NCI-H1930 (cell line): ENCODE measurements at regions not wholly inside any gene's neighbourhood (a gene's known extent, or its start where the extent isn't known, plus 50 kb on each side); places are given as distances from the start of the nearest gene placed in this dataset.

Experiments
- DNase-seq, 2 experiments: peaks; one replicate each; lab custom pipeline; 2025; lab: John Stamatoyannopoulos, UW

- DNase-seq: no peak
Observed at GRCh38 chr2:66382091-66382490, 52.8 kb upstream of the MEIS1 start.

GRCh38 chr2:66379473-66379872 lies 55.5 kb upstream of the MEIS1 start:
- DNase-seq: no peak

- DNase-seq: no peak
Observed at GRCh38 chr2:66377832-66378231, 57.1 kb upstream of the MEIS1 start.

DNA sequence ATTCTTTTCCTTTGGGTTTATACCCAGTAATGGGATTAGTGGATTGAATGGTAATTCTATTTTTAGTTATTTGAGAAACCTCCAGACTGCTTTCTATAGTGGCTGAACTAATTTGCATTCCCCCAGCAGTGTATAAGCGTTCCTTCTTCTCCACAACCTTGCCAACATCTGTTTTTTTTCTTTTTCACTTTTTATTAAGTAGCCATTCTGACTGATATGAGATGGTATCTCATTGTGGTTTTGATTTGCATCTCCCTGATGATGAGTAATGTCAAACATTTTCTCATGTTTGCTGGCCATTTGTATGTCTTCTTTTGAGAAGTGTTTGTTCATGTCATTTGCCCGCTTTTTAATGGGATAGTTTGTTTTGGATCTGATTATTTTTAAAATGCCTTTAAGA lies 64.1 kb upstream of the MEIS1 start:
- DNase-seq: no peak

- DNase-seq: no peak
Observed at GRCh38 chr2:66366619-66367018, 68.3 kb upstream of the MEIS1 start.

GRCh38 chr2:66364495-66365333 lies 70.2 kb upstream of the MEIS1 start:
- no peak for DNase-seq

GRCh38 chr2:66362701-66363100 lies 72.2 kb upstream of the MEIS1 start:
- DNase-seq: no peak

GRCh38 chr2:66346231-66346664 lies 88.7 kb upstream of the MEIS1 start:
- no peak for DNase-seq

DNA sequence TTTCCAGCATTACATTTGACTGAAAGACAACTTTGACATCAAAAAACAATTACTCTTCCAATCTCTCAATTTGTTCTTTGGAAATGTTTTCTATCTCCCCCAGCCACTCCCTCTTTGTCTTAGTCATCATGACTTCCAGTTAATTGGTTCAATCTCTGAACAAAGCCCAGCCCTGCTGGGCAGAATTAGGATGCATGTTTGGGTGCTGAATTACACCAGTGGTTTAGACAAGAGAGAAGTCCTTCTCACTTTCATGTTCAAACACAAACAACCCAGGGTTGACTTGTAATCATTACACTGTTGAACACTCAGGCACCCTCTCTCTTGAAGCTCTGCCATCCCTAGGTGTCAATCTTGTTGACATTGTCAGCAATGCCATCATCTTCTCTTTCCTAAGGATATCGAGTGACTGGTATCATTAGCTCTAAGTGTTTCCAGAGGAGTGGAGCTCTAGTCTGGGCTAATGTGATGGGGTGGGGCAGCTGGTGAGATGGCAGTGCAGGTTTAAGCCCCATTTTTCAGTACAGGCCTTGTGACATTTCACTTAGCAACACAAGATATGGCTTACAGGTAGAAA lies 90.8 kb upstream of the MEIS1 start:
- no peak for DNase-seq

DNA sequence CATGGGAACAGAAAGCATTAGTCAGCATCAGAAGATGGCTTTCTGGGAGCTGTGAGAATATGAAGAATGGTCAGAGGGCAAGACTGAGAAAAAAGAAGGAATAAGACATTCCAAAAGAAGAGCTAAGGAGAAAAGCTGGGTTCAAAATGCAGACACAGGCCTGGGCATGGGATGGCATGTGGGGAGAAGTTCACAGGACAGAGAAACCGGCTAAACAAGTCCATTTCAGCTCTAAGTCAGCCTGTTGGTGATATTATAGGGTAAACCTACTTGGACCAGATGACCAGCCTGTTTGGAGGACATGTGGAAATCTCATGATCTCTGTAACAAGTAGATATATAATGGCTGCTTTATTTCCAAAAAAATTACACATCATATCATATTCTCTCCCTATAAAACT lies 91.7 kb upstream of the MEIS1 start:
- DNase-seq: no peak

DNA sequence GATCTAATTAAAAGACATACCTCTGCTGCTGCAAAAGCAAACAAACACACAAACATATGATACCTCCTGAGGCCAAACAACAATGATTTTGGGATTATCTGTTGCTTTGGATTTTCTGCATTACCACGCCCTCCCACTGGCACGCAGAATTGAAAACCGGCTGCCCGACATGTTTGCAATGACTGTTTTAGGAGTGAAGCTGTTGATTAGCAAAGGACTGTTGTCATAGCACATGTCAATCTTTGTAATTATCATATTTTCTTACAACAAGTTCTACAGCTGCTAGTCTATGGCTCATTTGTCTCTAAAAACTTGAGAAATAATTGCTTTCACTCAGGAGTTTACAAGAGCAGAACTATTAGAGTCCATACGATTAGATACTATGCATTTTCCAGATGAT lies 94.4 kb upstream of the MEIS1 start:
- DNase-seq: no peak

- peak in 1 of 2 experiments; percentile 38 for DNase-seq
Observed at GRCh38 chr2:66334237-66335029, 100.5 kb upstream of the MEIS1 start.

- DNase-seq: no peak
Observed at GRCh38 chr2:66331176-66331575, 103.7 kb upstream of the MEIS1 start.

DNA sequence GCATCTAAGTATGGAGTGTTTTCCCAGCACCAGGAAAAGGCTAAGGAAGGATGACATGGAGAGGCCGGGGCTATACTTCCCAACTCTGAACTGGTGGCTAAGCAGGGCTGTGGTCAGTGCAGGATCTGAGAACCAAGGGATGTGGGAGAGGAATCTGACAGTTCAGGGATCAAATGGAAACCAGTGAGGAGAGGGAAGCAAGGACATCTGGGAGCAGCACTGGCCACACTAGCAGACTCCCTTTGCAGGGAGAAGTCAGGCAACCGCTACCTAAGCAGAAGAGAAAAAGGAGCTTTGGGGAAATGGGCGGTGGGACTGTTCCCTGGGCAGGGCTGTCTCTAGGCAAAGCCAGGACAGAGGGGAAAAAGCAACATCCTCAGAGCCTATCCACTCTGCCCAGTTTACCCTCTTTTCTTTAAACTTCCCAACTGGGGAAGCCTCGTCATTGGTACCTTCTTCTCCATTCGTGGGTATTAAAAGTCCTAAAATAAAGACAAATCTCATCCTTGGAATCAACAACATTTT lies 105.8 kb upstream of the MEIS1 start:
- no peak for DNase-seq

- no peak for DNase-seq
Observed at GRCh38 chr2:66327066-66327740, 107.7 kb upstream of the MEIS1 start.

- no peak for DNase-seq
Observed at GRCh38 chr2:66324909-66325528, 109.9 kb upstream of the MEIS1 start.

- DNase-seq: no peak
Observed at GRCh38 chr2:66324356-66324755, 110.6 kb upstream of the MEIS1 start.

- no peak for DNase-seq
Observed at GRCh38 chr2:66323406-66323805, 111.5 kb upstream of the MEIS1 start.

DNA sequence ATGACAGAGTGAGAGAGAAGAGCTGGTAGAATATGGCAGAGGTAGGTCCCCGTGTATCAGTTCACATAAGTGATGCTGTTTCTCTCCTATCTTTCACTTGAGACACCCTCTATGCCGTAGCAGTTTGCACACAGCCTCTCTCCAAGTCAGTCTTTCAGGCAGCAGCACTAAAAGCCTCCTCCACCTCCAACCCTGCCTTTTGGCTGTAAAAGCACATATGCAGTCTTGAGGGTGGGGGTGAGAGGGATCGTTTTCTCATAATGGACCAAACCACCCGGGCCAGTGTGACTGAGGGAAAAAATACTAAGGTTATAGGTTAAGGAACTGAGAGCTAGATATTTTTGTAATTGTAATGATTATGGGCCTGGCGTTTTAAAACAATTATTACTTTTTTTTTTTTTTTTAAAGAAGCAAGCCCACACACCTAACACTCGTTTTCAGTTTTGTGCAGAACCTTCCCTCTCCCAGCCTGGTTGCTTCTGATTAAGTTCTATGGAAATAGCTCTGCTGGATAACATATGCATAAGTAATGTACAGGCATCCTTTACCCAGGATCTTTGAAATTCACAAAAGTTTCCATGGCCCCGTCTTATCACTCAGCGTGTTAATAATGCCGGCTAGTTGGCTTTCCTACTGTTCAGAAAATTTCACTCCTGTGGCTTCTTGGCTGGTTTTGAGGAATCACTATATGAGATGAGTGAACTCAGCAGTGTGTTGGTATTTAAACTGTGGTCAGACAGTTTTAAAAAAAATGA lies 112.2 kb upstream of the MEIS1 start:
- no peak for DNase-seq

DNA sequence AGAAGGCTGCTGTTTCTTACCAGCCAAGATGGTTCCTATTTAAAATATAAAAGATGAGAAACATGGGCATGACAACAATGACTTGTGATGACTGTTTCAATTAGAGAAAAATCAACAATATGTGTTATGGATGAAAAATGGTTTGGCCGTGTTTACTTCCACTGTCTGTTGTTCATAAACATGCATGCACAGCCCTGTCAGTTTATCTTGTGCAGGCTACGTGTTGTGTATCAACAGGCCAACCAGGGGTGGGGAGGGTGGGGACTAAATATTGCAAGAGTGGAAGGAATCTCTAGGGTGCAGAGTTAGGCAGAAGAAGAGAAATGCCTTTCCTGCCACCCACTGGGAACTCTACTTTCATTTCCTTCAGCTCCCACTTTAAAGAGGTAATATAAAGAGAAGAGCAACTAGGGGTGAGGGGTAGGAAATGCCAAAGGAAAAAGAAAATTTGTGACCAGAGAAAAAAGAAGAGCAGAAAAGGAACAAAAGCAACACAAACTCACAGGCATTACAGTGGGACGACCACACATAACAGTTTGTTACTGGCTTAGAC lies 116.8 kb upstream of the MEIS1 start:
- no peak for DNase-seq
